GM18907 (cell line): ENCODE measurements at regions not wholly inside any gene's neighbourhood (a gene's known extent, or its start where the extent isn't known, plus 50 kb on each side); places are given as distances from the start of the nearest gene placed in this dataset.

Experiments used
- ATAC-seq: cut with Tn5 transposase; IDR thresholded peaks from one replicate; pipeline ENCODE4 v1.9.1; 2021; ENCODE audit warnings: mild to moderate bottlenecking, moderate library complexity; ENCODE audit not compliant: unreplicated experiment

GRCh38 chr10:3363311-3364045 is 190.9 kb upstream of the PITRM1 start:
- ATAC-seq: no peak

- no peak for ATAC-seq
Observed at GRCh38 chr10:3362394-3362793, 189.8 kb upstream of the PITRM1 start.

GRCh38 chr10:3361640-3362039 is 189.1 kb upstream of the PITRM1 start:
- ATAC-seq: no peak

GRCh38 chr10:3357737-3358136 is 185.2 kb upstream of the PITRM1 start:
- no peak for ATAC-seq

GRCh38 chr10:3355536-3355935 is 183.0 kb upstream of the PITRM1 start:
- ATAC-seq: no peak

- ATAC-seq: no peak
Observed at GRCh38 chr10:3354174-3354900, 181.8 kb upstream of the PITRM1 start.

GRCh38 chr10:3353235-3353634 is 180.7 kb upstream of the PITRM1 start:
- ATAC-seq: no peak

GRCh38 chr10:3350617-3351258 is 178.2 kb upstream of the PITRM1 start:
- ATAC-seq: no peak

- ATAC-seq: no peak
Observed at GRCh38 chr10:3350205-3350604, 177.6 kb upstream of the PITRM1 start.

GRCh38 chr10:3348564-3348963 is 176.0 kb upstream of the PITRM1 start:
- no peak for ATAC-seq

- no peak for ATAC-seq
Observed at GRCh38 chr10:3347413-3348182, 175.0 kb upstream of the PITRM1 start.

GRCh38 chr10:3346851-3347250 is 174.3 kb upstream of the PITRM1 start:
- no peak for ATAC-seq

GRCh38 chr10:3342771-3343170 is 170.2 kb upstream of the PITRM1 start:
- ATAC-seq: no peak

- no peak for ATAC-seq
Observed at GRCh38 chr10:3340127-3340730, 167.6 kb upstream of the PITRM1 start.

- ATAC-seq: no peak
Observed at GRCh38 chr10:3339531-3339950, 167.0 kb upstream of the PITRM1 start.

GRCh38 chr10:3339121-3339520 is 166.5 kb upstream of the PITRM1 start:
- no peak for ATAC-seq

- ATAC-seq: no peak
Observed at GRCh38 chr10:3337741-3338140, 165.2 kb upstream of the PITRM1 start.

- ATAC-seq: no peak
Observed at GRCh38 chr10:3336673-3337293, 164.2 kb upstream of the PITRM1 start.

- no peak for ATAC-seq
Observed at GRCh38 chr10:3333426-3333825, 160.8 kb upstream of the PITRM1 start.

GRCh38 chr10:3331690-3332230 is 159.2 kb upstream of the PITRM1 start:
- no peak for ATAC-seq
